ENCODE measurements at regions not wholly inside any gene's neighbourhood (a gene's known extent, or its start where the extent isn't known, plus 50 kb on each side); places are given as distances from the start of the nearest gene placed in this dataset.

DNA sequence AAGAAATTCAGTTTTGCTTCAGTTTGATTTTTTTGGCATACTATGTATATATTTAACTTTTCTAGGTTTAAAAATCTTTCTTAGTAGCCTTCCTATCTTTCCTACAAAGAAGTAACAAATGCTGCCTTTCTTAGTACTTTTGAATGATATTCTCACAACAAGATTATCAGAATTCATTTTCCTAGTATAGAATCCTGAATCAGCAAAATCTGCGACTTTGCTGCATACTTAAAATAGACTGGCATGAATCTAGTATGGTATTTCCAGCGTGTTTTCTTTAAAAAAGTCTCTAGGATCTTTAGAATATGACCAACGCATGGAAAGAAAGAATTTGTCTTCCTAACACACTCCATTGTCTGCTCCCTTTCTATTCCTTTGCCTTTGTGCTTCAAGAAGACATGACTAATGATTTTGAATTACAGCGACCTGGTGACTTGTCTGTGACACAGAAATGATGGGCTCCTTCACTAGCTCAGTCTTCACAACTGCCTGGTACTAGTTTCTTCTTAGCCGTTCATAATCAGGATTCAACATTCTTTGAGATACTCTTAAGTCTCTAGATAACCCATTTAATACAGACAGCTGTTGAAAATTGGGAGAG is 349.8 kb downstream of the PPARGC1A start:
- Histone ChIP-seq H3K9me3 (no peaks in the 10 kb centered on the region), H3K4me3 (no peak overlapping the region), H3K27ac (no peak overlapping the region), H3K4me1 (replicated peaks) (no peaks in the 10 kb centered on the region), H3K36me3 (no peaks in the 10 kb centered on the region), H3K27me3 (replicated peaks; ENCODE audit: insufficient read depth) (no peaks in the 10 kb centered on the region)
- 85% methylated on average over 5 of the region's 5 CpGs for WGBS
- TF ChIP-seq POLR2AphosphoS5 (IDR thresholded peaks at IDR 0.05): no peak
- TF ChIP-seq, protein P1, sequence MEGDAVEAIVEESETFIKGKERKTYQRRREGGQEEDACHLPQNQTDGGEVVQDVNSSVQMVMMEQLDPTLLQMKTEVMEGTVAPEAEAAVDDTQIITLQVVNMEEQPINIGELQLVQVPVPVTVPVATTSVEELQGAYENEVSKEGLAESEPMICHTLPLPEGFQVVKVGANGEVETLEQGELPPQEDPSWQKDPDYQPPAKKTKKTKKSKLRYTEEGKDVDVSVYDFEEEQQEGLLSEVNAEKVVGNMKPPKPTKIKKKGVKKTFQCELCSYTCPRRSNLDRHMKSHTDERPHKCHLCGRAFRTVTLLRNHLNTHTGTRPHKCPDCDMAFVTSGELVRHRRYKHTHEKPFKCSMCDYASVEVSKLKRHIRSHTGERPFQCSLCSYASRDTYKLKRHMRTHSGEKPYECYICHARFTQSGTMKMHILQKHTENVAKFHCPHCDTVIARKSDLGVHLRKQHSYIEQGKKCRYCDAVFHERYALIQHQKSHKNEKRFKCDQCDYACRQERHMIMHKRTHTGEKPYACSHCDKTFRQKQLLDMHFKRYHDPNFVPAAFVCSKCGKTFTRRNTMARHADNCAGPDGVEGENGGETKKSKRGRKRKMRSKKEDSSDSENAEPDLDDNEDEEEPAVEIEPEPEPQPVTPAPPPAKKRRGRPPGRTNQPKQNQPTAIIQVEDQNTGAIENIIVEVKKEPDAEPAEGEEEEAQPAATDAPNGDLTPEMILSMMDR (IDR thresholded peaks at IDR 0.05): no peak
- TF ChIP-seq POLR2A (IDR thresholded peaks at IDR 0.05): no peak
- intact Hi-C loops (cut with DNase I): no loop called here
- no peak for DNase-seq (ENCODE audit: low spot score)

DNA sequence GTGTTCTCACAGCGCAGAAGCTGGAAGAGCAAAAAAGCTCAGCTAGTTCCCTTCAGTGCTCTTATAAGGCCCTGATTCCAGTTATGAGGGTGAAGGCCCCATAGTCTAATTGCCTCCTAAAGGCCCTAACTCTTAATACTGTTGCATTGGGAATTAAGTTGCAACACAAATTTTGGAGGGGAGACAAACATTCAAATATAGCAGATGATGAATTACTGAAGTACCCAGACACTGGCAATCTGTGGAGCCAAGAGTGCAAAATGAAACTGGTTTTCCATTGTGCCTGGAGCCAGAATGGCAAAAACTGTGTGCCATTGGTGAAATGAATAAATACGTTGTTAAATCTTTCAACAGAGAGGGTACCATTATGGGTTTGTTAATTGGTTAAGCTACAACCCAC is 356.0 kb downstream of the PPARGC1A start:
- Histone ChIP-seq H3K9me3 (no peaks in the 10 kb centered on the region), H3K27ac (no peak overlapping the region), H3K4me3 (no peak overlapping the region), H3K27me3 (replicated peaks; ENCODE audit: insufficient read depth) (no peaks in the 10 kb centered on the region), H3K4me1 (replicated peaks) (no peaks in the 10 kb centered on the region), H3K36me3 (no peaks in the 10 kb centered on the region)
- DNase-seq (ENCODE audit: low spot score): no peak
- 96% methylated on average over 2 of the region's 2 CpGs for WGBS
- no peak for TF ChIP-seq POLR2A (IDR thresholded peaks at IDR 0.05)
- TF ChIP-seq, protein P1 (IDR thresholded peaks at IDR 0.05): no peak
- no peak for TF ChIP-seq POLR2AphosphoS5 (IDR thresholded peaks at IDR 0.05)
- intact Hi-C loops (cut with DNase I): no loop called here

DNA sequence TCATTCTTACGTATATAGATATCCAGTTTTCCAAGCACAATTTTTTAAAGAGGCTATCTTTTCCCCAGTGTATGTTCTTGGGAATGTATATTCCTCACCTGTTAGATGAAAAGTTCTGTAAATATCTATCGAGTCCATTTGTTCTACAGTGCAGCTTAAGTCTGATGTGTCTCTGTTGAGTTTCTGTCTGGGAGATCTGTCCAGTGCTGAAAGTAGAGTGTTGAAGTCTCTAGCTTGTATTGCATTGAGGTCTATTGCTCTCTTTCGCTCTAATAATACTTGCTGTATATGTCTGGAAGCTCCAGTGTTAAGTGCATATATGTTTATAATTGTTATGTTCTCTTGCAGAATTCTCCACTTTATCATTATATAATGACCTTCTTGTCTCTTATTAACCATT is 373.1 kb downstream of the PPARGC1A start:
- Histone ChIP-seq H3K27me3 (replicated peaks; ENCODE audit: insufficient read depth) (no peaks in the 10 kb centered on the region), H3K36me3 (no peaks in the 10 kb centered on the region), H3K4me3 (no peak overlapping the region), H3K4me1 (replicated peaks) (no peaks in the 10 kb centered on the region), H3K27ac (no peak overlapping the region), H3K9me3 (no peaks in the 10 kb centered on the region)
- WGBS: 90% methylated on average over 3 of the region's 3 CpGs
- intact Hi-C loops (cut with DNase I): no loop called here
- TF ChIP-seq POLR2A (IDR thresholded peaks at IDR 0.05): no peak
- no peak for TF ChIP-seq POLR2AphosphoS5 (IDR thresholded peaks at IDR 0.05)
- DNase-seq (ENCODE audit: low spot score): no peak

DNA sequence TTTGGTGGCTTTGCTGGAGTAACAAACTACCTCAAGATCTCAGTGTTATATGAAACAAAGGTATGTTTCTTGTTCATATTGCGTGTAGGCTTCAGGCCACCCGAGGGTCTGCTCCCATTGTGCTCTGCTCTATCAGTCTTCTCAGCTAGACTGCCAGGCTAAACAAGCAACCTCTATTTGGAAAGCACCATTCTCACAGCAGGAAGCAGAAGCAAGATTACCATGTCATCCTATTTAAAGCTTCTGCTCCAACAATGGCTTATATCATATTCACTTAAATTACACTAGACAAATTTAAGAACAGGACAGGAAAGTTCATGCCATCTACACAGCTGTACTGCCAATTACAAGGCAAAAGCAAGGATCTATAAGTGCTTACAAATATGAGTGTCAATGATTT is 385.8 kb downstream of the PPARGC1A start:
- TF ChIP-seq, protein P1 (IDR thresholded peaks at IDR 0.05): no peak
- TF ChIP-seq POLR2AphosphoS5 (IDR thresholded peaks at IDR 0.05) (no peak), POLR2A (IDR thresholded peaks at IDR 0.05) (no peak)
- H3K4me1 ChIP-seq (replicated peaks): no peaks in the 10 kb centered on the region
- DNase-seq (ENCODE audit: low spot score): no peak
- no peaks in the 10 kb centered on the region for H3K9me3 ChIP-seq
- H3K36me3 ChIP-seq: no peaks in the 10 kb centered on the region
- no peak overlapping the region for H3K27ac ChIP-seq
- no peak overlapping the region for H3K4me3 ChIP-seq
- intact Hi-C loops (cut with DNase I): no loop called here
- no peaks in the 10 kb centered on the region for H3K27me3 ChIP-seq (replicated peaks; ENCODE audit: insufficient read depth)
- WGBS: 37% methylated on average over 2 of the region's 2 CpGs

DNA sequence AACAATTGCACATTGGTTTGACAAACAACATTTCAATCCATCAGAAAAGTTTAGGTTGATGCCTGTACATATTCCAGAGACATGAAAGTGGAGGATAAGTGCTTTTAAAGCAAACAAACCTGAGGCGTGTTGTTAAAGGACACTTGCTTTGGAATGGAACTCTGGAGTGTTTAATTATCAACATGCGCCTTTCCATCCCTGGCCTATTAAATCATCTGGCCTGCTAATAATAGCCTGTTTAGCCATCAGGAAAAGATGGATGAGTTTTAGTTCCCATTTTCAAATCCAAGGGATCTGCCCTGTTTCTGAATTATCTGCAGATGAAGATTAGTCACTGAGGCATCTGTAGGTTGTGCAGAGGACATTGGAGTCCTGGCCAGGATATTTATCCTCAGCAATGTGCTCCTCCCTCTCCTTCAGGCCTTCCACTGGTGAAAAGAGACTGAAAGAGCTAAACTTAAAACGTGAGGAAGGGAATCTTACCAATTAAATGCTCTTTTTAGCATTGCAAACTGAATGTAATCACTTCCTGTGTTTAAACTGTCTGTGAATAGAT is 388.9 kb downstream of the PPARGC1A start:
- Histone ChIP-seq H3K4me1 (replicated peaks) (no peaks in the 10 kb centered on the region), H3K4me3 (no peak overlapping the region), H3K9me3 (no peaks in the 10 kb centered on the region), H3K27ac (no peak overlapping the region), H3K27me3 (replicated peaks; ENCODE audit: insufficient read depth) (no peaks in the 10 kb centered on the region), H3K36me3 (no peaks in the 10 kb centered on the region)
- 34% methylated on average over 3 of the region's 3 CpGs for WGBS
- TF ChIP-seq POLR2AphosphoS5 (IDR thresholded peaks at IDR 0.05) (no peak), POLR2A (IDR thresholded peaks at IDR 0.05) (no peak)
- TF ChIP-seq, protein P1 (IDR thresholded peaks at IDR 0.05): no peak
- intact Hi-C loops (cut with DNase I): no loop called here
- no peak for DNase-seq (ENCODE audit: low spot score)

Measured in prostate gland (tissue), 2 donors.